HG03354 (cell line): ENCODE measurements at regions not wholly inside any gene's neighbourhood (a gene's known extent, or its start where the extent isn't known, plus 50 kb on each side); places are given as distances from the start of the nearest gene placed in this dataset.
"Not testable (repeated sequence)": the region's sequence is repeated elsewhere in the genome, so short reads cannot be mapped to it uniquely, and the experiment has no call there.

Experiments used
- ATAC-seq: cut with Tn5 transposase; IDR thresholded peaks from one replicate; pipeline ENCODE4 v1.9.1; 2021; ENCODE audit warnings: mild to moderate bottlenecking; ENCODE audit not compliant: unreplicated experiment, poor library complexity, severe bottlenecking

GRCh38 chr1:96562094-96562493, 159.5 kb upstream of the PTBP2 start:
- ATAC-seq, result no peak

- ATAC-seq, result not testable (repeated sequence)
Measured at GRCh38 chr1:96564401-96564800, 157.2 kb upstream of the PTBP2 start.

DNA sequence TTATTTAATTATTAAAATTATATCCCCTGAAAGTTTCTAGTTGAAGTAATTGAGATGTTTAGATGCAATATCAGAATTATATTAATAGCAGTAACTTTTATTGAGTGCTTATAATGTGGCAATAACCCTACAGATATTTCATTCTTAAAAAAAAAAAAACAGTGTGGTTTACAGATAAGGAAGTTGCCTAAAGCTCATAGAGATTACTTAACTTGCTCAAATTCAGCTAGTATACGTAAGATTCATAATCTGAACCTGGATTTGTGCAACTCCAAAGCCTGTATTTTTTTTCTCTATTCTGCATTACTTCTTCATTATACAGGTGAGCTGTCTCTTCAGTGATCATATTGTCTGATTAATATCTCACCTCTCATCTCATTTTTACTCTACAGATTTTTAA, 156.0 kb upstream of the PTBP2 start:
- ATAC-seq, result no peak

GRCh38 chr1:96568639-96569038, 152.9 kb upstream of the PTBP2 start:
- ATAC-seq, result no peak

GRCh38 chr1:96569288-96569687, 152.3 kb upstream of the PTBP2 start:
- no peak for ATAC-seq

DNA sequence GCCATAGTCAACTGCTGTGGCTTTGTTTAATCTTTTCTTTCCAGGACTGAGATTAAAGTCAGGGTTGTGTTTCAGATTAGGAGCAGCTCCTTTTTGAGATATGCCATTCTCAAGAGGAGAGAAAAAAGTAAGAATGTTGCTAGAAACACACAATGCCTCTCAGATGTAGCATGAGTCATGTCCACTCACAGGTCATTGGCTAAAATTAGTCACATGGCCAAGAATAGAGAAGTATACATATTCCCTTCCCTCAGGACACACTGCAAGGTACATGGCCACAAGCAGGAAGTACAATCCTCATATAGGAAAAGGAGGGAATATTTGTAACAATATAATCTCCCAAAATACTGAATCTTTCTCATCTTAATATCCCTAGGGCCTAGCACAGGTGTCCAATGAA, 141.9 kb upstream of the PTBP2 start:
- ATAC-seq, result no peak

DNA sequence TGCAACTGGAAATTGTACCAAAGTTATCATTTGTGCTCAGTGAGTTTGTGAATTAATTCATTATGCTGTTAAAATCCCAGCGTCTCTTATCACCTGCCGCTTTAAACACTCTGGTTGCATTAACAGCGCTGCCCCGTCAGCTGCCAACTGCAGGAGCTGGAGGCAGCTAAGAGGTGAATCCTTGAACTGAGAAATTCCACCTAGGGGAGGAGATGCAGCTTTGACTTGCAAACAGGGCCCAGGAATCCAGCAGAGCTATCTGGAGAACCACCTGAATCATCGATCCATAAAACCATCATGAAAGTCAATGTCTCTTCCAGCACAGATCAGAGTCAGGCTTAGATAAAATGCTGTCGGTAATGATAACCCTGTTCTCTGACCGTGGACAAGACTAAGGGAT, 140.7 kb upstream of the PTBP2 start:
- no peak for ATAC-seq

DNA sequence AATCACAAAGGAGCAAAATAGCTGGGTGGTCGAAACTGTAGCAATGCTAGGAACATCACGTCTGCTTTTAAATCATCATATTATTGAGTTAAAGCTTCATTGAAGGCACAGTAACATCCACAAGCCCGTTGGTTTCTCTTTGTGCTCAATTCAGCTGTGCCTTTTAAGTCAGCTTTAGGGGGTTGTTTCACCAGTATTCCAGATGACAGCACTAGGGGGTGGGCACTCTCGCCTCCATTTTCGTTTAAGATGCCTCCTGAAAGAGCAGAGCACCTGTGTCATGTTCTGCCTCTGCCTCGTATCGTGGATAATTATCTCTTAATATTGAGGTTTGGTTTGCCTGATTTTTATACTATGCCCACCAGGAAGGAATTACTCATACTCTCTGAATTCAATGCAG, 139.8 kb upstream of the PTBP2 start:
- ATAC-seq, result no peak

GRCh38 chr1:96583903-96584302, 137.7 kb upstream of the PTBP2 start:
- no peak for ATAC-seq

DNA sequence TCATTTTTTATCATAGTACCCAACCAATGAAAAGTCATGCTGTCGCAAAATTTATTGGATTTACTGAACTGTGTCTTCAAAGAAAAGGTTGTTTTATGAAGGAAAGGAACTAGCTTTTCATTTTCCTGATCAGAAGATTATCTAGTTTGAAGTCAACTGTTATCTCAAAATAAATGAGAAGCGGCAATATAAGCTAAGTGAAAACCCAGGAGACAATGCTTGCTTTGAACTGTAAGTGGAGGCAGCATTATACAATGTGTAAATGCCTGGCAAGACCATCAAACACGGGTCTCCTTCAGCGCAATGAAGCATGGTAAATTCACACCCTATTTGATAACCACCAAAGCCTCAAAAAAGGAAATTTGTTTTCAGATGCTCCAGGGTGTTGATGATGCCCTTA, 134.4 kb upstream of the PTBP2 start:
- no peak for ATAC-seq

DNA sequence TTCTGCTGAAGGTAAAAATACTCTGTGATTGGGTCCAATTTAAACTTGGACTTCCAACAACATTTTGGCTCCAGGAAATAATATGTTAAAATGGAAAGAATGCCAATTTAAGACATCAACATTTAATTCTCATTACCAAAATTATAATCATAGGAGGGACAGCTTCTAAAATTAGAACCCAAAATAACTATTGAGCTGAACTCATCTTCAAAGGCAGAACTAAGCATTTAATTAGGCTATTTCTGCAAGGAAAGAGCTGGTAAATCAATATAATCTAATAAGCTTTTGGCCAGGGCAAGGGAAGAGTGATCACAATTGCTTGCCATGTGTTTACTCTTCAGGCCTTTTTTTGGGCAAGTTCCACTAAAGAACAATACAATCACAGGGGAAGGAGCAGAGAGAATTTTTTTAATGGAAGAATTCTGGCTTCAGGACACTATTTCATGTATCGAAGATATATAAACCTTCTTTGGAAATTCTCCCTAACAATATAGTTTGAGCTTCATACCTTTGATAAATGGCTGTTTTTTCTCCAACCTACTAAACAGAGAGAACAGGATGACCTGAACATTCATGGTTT, 133.1 kb upstream of the PTBP2 start:
- no peak for ATAC-seq

DNA sequence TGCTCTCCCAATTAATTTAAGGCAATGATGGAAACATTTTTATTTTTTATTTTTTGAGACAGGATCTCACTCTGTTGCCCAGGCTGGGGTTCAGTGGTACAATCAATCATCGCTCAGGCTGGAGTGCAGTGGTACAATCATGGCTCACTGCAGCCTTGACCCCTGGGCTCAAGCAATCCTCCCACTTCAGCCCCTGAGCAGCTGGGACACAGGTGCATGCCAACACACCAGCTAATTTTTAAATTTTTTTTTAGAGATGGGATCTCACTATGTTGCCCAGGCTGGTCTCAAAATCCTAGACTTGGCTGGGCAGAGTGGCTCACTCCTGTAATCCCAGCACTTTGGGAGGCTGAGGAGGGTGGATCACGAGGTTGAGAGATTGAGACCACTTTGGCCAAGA, 126.1 kb upstream of the PTBP2 start:
- not testable (repeated sequence) for ATAC-seq

DNA sequence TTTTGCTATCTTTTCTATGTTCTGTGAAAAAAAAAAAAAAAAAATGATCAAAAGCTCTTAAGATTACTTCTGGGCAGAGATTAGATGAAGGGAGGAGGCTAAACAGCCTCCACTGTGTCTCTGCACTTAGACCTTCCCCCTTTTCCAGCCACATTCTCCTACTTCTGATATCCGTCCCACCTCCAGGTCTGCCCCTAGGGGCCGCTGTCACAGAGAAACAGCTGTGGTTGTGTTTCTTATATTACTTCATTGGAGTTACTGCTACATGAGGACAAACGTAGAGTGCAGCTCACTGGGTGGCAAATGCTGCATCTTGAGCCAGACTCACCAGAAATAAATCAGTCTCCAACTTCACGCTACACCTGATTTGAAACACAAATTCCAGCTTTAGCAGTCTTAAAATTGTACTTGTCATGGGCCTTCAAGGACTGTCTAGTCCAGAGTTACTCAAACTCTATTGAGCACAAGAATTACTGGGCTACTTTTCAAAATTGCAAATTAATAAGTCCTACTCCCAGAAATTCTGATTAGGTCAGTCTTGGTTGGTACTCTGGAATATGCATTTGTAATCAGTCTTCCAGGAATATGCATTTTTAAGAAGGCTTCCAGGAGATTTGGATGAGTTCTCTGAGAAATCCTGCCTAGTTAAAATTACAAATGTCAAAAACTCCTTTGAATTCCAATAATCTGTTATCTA, 125.2 kb upstream of the PTBP2 start:
- ATAC-seq, result peak; percentile 79

- no peak for ATAC-seq
Measured at GRCh38 chr1:96597218-96597617, 124.4 kb upstream of the PTBP2 start.

GRCh38 chr1:96598416-96599168, 123.0 kb upstream of the PTBP2 start:
- no peak for ATAC-seq

DNA sequence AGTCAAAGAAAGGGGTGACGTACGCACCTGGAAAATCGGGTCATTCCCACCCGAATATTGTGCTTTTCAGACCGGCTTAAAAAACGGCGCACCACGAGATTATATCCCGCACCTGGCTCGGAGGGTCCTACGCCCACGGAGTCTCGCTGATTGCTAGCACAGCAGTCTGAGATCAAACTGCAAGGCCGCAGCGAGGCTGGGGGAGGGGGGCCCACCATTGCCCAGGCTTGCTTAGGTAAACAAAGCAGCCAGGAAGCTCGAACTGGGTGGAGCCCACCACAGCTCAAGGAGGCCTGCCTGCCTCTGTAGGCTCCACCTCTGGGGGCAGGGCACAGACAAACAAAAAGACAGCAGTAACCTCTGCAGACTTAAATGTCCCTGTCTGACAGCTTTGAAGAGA, 117.0 kb upstream of the PTBP2 start:
- ATAC-seq, result not testable (repeated sequence)

GRCh38 chr1:96617375-96617774, 104.2 kb upstream of the PTBP2 start:
- ATAC-seq, result not testable (repeated sequence)

DNA sequence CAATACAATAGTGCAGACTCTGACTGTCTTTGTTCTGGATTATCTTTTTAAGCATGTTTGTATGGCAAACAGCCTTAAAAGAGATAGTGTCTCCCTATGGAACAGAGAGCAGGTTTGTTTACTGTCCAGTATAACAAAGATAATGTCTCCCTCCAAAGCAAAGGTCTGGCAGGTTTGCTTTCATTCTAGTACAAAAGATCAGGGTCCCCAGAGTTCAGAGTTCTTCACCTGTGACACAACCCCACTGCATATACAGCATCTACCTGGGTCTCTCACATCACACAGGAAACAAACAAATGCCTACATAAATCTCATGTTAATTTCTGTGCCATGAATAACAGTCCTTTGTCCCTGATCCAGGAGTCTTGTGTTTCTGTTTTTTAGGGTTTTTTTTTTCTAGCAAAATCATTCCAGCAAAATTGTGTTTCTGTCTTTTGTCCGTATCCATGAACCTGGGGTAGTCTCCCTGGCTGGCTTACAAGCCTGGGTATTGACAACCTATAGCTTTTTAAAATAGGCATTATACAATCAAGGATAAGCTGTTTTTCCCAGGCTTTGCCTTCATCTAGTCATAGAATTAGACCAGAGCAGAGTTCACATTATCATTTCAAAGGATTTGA, 89.4 kb upstream of the PTBP2 start:
- no peak for ATAC-seq

- ATAC-seq, result no peak
Measured at GRCh38 chr1:96633695-96634094, 87.9 kb upstream of the PTBP2 start.

GRCh38 chr1:96634883-96635282, 86.7 kb upstream of the PTBP2 start:
- ATAC-seq, result no peak

GRCh38 chr1:96641282-96641681, 80.3 kb upstream of the PTBP2 start:
- ATAC-seq, result no peak
